HEK293T (cell line): ENCODE measurements at regions not wholly inside any gene's neighbourhood (a gene's known extent, or its start where the extent isn't known, plus 50 kb on each side); places are given as distances from the start of the nearest gene placed in this dataset.

ENCODE experiments used
- BHLHE40 ChIP-seq: fragments of 450-650 bp; IDR thresholded peaks from 2 replicates; pipeline ENCODE4 v1.6.1; 2016; ENCODE audit warnings: mild to moderate bottlenecking, moderate library complexity, borderline replicate concordance
- CTBP1 ChIP-seq: fragments of 450-650 bp; IDR thresholded peaks from 2 replicates; pipeline ENCODE4 v1.6.1; 2016; ENCODE audit warnings: borderline replicate concordance
- FOXA1 ChIP-seq: fragments of 450-650 bp; IDR thresholded peaks from 2 replicates; pipeline ENCODE4 v1.6.1; 2016; ENCODE audit warnings: mild to moderate bottlenecking
- FOXK2 ChIP-seq: fragments of 450-650 bp; IDR thresholded peaks from 2 replicates; pipeline ENCODE4 v1.6.1; 2016; ENCODE audit warnings: mild to moderate bottlenecking
- HDGF ChIP-seq: fragments of 450-650 bp; IDR thresholded peaks from 2 replicates; pipeline ENCODE4 v1.6.1; 2017; ENCODE audit warnings: antibody characterized with exemption, borderline replicate concordance
- NFRKB ChIP-seq: fragments of 450-650 bp; IDR thresholded peaks from 2 replicates; pipeline ENCODE4 v1.6.1; 2016; ENCODE audit warnings: mild to moderate bottlenecking, moderate library complexity
- SP1 ChIP-seq: fragments of 450-650 bp; IDR thresholded peaks from 2 replicates; pipeline ENCODE4 v1.6.1; 2017
- SUZ12 ChIP-seq: fragments of 450-650 bp; IDR thresholded peaks from 2 replicates; pipeline ENCODE4 v1.6.1; 2016; ENCODE audit warnings: mild to moderate bottlenecking
- TARDBP ChIP-seq: fragments of 450-650 bp; IDR thresholded peaks from 2 replicates; pipeline ENCODE4 v1.6.1; 2016

DNA sequence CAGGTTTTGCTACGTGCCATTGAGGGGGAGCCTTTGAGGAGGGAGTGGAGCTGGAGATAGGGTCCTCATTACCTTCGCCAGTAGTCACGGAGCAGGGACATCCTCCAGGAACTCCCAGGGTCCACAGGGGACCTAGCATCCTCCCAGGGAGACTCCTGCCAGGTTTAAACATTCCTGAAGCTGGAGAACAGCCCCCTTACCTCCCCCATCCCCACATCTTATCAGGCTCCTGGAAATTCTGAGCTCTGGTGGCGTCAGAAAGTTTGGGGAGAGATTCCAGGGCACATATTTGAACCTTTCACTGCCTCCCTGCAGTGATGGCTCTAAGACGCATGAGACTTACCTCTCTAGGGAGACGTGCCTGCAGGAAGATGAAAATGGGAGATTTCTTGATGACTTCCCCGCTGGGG is 192.3 kb upstream of the GSC start:
- TF ChIP-seq HDGF, result no peak
- no peak for TF ChIP-seq CTBP1
- TF ChIP-seq TARDBP, result no peak
- no peak for TF ChIP-seq FOXA1
- no peak for TF ChIP-seq BHLHE40
- TF ChIP-seq FOXK2, result no peak
- no peak for TF ChIP-seq SP1
- no peak for TF ChIP-seq NFRKB
- no peak for TF ChIP-seq SUZ12
